Osteoblast (primary cell): ENCODE measurements at regions not wholly inside any gene's neighbourhood (a gene's known extent, or its start where the extent isn't known, plus 50 kb on each side); places are given as distances from the start of the nearest gene placed in this dataset.

ENCODE experiments used
- DNase-seq: peaks from one replicate; pipeline ENCODE4 v3.0.0; 2011; ENCODE audit warnings: low spot score, mixed read lengths; ENCODE audit not compliant: insufficient read length; ENCODE audit errors: missing footprints
- H2AFZ ChIP-seq: 2 replicates; pipeline ENCODE4 v1.6.0; 2011; ENCODE audit warnings: mild to moderate bottlenecking, low read length
- H3K27ac ChIP-seq: 2 replicates; pipeline ENCODE4 v1.5.1; 2011; ENCODE audit warnings: mild to moderate bottlenecking, low read depth, low read length, moderate library complexity
- H3K27me3 ChIP-seq: 2 replicates; pipeline ENCODE4 v1.6.0; 2012; ENCODE audit warnings: mild to moderate bottlenecking, control low read depth, inconsistent platforms, low read length, moderate library complexity; ENCODE audit not compliant: insufficient read depth
- H3K36me3 ChIP-seq: 2 replicates; pipeline ENCODE4 v1.5.1; 2011; ENCODE audit warnings: mild to moderate bottlenecking, low read length, control low read depth, moderate library complexity; ENCODE audit not compliant: insufficient read depth
- H3K4me1 ChIP-seq: 2 replicates; pipeline ENCODE4 v1.5.1; 2011; ENCODE audit warnings: mild to moderate bottlenecking, low read length, control low read depth, moderate library complexity; ENCODE audit not compliant: insufficient read depth
- H3K4me2 ChIP-seq: 2 replicates; pipeline ENCODE4 v1.6.0; 2011; ENCODE audit warnings: mild to moderate bottlenecking, low read length; ENCODE audit not compliant: insufficient read depth
- H3K4me3 ChIP-seq: fragments of 200-600 bp; sonication (generic); 3 replicates; pipeline ENCODE4 v1.5.1; 2012; ENCODE audit warnings: mild to moderate bottlenecking, low read length, inconsistent platforms; ENCODE audit not compliant: insufficient read depth
- H3K79me2 ChIP-seq: 2 replicates; pipeline ENCODE4 v1.6.0; 2012; ENCODE audit warnings: mild to moderate bottlenecking, low read length, control low read depth, inconsistent platforms; ENCODE audit not compliant: insufficient read depth
- H3K9me3 ChIP-seq: 2 replicates; pipeline ENCODE4 v1.5.1; 2011; ENCODE audit warnings: low read depth, low read length, control low read depth
- H4K20me1 ChIP-seq: 2 replicates; pipeline ENCODE4 v1.6.0; 2012; ENCODE audit warnings: mild to moderate bottlenecking, low read length, control low read depth; ENCODE audit not compliant: insufficient read depth
- TF ChIP-seq, protein P1 (sequence below): IDR thresholded peaks from 2 replicates; pipeline ENCODE4 v1.5.1; 2011; ENCODE audit warnings: mild to moderate bottlenecking, low read depth, low read length, moderate library complexity; ENCODE audit errors: extremely low read depth

- no peak overlapping the region for H3K4me2 ChIP-seq
- H3K9me3 ChIP-seq = no peaks in the 10 kb centered on the region
- H2AFZ ChIP-seq = no peak overlapping the region
- no peaks in the 10 kb centered on the region for H4K20me1 ChIP-seq
- peaks cover 5% of the 10 kb centered on the region for H3K4me1 ChIP-seq
- TF ChIP-seq, protein P1, sequence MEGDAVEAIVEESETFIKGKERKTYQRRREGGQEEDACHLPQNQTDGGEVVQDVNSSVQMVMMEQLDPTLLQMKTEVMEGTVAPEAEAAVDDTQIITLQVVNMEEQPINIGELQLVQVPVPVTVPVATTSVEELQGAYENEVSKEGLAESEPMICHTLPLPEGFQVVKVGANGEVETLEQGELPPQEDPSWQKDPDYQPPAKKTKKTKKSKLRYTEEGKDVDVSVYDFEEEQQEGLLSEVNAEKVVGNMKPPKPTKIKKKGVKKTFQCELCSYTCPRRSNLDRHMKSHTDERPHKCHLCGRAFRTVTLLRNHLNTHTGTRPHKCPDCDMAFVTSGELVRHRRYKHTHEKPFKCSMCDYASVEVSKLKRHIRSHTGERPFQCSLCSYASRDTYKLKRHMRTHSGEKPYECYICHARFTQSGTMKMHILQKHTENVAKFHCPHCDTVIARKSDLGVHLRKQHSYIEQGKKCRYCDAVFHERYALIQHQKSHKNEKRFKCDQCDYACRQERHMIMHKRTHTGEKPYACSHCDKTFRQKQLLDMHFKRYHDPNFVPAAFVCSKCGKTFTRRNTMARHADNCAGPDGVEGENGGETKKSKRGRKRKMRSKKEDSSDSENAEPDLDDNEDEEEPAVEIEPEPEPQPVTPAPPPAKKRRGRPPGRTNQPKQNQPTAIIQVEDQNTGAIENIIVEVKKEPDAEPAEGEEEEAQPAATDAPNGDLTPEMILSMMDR = no peak
- no peak overlapping the region for H3K4me3 ChIP-seq
- peaks cover 24% of the 10 kb centered on the region for H3K27me3 ChIP-seq
- H3K79me2 ChIP-seq = no peaks in the 10 kb centered on the region
- no peaks in the 10 kb centered on the region for H3K36me3 ChIP-seq
- no peak for DNase-seq
- no peak overlapping the region for H3K27ac ChIP-seq
Measured at GRCh38 chr1:94603663-94604062, 62.1 kb upstream of the F3 start.

GRCh38 chr1:94602802-94603625 is 61.5 kb upstream of the F3 start:
- H4K20me1 ChIP-seq = no peaks in the 10 kb centered on the region
- no peak for DNase-seq
- no peaks in the 10 kb centered on the region for H3K9me3 ChIP-seq
- H3K4me3 ChIP-seq = no peak overlapping the region
- H3K79me2 ChIP-seq = no peaks in the 10 kb centered on the region
- H3K4me2 ChIP-seq = no peak overlapping the region
- peaks cover 5% of the 10 kb centered on the region for H3K4me1 ChIP-seq
- H2AFZ ChIP-seq = no peak overlapping the region
- peaks cover 24% of the 10 kb centered on the region for H3K27me3 ChIP-seq
- TF ChIP-seq, protein P1 = no peak
- H3K27ac ChIP-seq = no peak overlapping the region
- H3K36me3 ChIP-seq = no peaks in the 10 kb centered on the region

- Histone ChIP-seq H3K9me3 (no peaks in the 10 kb centered on the region), H2AFZ (no peak overlapping the region), H3K4me1 (peaks cover 5% of the 10 kb centered on the region), H3K4me3 (no peak overlapping the region), H3K27ac (no peak overlapping the region), H3K27me3 (peaks cover 24% of the 10 kb centered on the region), H3K4me2 (no peak overlapping the region), H3K36me3 (no peaks in the 10 kb centered on the region), H3K79me2 (no peaks in the 10 kb centered on the region), H4K20me1 (no peaks in the 10 kb centered on the region)
- DNase-seq = no peak
- TF ChIP-seq, protein P1 = no peak
Measured at GRCh38 chr1:94602316-94602715, 60.8 kb upstream of the F3 start.

- no peak overlapping the region for H2AFZ ChIP-seq
- H3K4me2 ChIP-seq = no peak overlapping the region
- H3K79me2 ChIP-seq = no peaks in the 10 kb centered on the region
- H4K20me1 ChIP-seq = no peaks in the 10 kb centered on the region
- H3K27ac ChIP-seq = no peak overlapping the region
- H3K9me3 ChIP-seq = no peaks in the 10 kb centered on the region
- H3K4me3 ChIP-seq = no peak overlapping the region
- H3K36me3 ChIP-seq = no peaks in the 10 kb centered on the region
- no peak for DNase-seq
- peaks cover 5% of the 10 kb centered on the region for H3K4me1 ChIP-seq
- H3K27me3 ChIP-seq = peaks cover 24% of the 10 kb centered on the region
- TF ChIP-seq, protein P1 = no peak
Measured at GRCh38 chr1:94600556-94600955, 59.0 kb upstream of the F3 start.
